ENCODE measurements at regions not wholly inside any gene's neighbourhood (a gene's known extent, or its start where the extent isn't known, plus 50 kb on each side); places are given as distances from the start of the nearest gene placed in this dataset.

- Histone ChIP-seq H3K4me3 (ENCODE audit: insufficient read depth, low read depth, low read length) (no peak overlapping the region), H3K36me3 (replicated peaks; ENCODE audit: control insufficient read depth, insufficient read depth, low read length) (no peaks in the 10 kb centered on the region), H3K27me3 (ENCODE audit: control insufficient read depth, insufficient read depth, low read length) (no peaks in the 10 kb centered on the region)
- DNase-seq = no peak
Observed at GRCh38 chr13:40193286-40194223, 472.9 kb downstream of the FOXO1 start.

DNA sequence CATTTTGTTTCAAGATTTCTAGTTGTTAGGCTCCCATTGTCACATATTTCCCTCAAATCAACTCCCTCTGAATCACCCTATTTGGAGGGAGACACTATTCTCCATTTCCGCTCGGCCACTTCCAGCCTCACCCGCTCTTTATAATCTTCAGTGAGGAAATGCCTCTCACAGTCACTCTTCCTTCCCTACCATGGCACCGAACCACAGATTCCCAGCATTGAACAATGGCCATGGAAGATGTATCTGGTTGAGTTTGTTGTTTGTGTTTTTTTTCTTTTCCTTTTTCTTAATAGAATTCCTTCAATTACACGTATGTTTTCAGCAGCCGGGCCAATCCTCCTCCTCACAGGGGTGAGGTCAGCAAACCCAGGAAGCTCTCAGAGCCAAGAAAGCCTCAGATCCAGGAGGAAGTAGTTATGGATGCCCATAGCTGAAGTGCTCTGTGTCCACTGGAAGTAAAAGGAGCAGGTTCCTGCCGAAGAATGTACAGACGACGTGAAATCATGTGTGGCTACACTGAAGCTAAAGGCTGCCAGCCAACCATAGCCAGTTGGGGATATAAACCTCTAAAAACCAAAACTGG is 472.1 kb downstream of the FOXO1 start:
- Histone ChIP-seq H3K4me3 (ENCODE audit: insufficient read depth, low read depth, low read length) (no peak overlapping the region), H3K36me3 (replicated peaks; ENCODE audit: control insufficient read depth, insufficient read depth, low read length) (no peaks in the 10 kb centered on the region), H3K27me3 (ENCODE audit: control insufficient read depth, insufficient read depth, low read length) (no peaks in the 10 kb centered on the region)
- DNase-seq = no peak

- DNase-seq = no peak
- Histone ChIP-seq H3K27me3 (ENCODE audit: control insufficient read depth, insufficient read depth, low read length) (no peaks in the 10 kb centered on the region), H3K36me3 (replicated peaks; ENCODE audit: control insufficient read depth, insufficient read depth, low read length) (no peaks in the 10 kb centered on the region), H3K4me3 (ENCODE audit: insufficient read depth, low read depth, low read length) (no peak overlapping the region)
Observed at GRCh38 chr13:40197049-40197448, 469.4 kb downstream of the FOXO1 start.

DNA sequence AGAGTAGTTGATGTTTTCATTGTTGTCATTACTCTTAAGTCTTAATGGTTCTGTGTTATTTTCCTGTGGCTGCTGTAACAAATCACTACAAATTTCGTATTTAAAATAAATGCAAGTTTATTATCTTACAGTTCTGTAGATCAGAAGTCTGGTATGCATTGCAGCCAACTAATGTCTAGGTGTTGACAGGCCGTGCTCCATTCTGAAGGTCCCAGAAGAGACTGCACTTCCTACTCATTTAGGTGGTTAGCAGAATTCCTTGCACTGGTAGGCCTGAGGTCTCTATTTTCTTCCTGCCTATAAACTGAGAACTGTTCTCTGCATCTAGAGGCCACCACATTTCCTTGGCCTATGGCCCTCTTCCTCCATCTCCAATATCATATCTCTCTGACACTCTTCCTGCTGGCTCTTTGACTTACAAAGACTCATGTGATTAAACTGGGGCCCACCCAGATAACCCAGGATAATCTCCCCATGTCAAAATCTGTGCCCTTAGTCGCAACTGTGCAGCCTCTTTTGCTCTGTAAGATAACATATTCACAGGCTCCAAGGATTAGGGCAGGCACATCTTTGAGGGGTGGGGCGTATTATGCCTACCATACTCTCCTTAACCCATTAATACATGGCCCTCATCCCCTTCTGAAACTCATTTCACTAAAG is 468.4 kb downstream of the FOXO1 start:
- DNase-seq = no peak
- no peaks in the 10 kb centered on the region for H3K36me3 ChIP-seq (replicated peaks; ENCODE audit: control insufficient read depth, insufficient read depth, low read length)
- no peaks in the 10 kb centered on the region for H3K27me3 ChIP-seq (ENCODE audit: control insufficient read depth, insufficient read depth, low read length)
- H3K4me3 ChIP-seq (ENCODE audit: insufficient read depth, low read depth, low read length) = no peak overlapping the region

GRCh38 chr13:40200273-40200978 is 466.0 kb downstream of the FOXO1 start:
- H3K27me3 ChIP-seq (ENCODE audit: control insufficient read depth, insufficient read depth, low read length) = no peaks in the 10 kb centered on the region
- no peak for DNase-seq
- H3K36me3 ChIP-seq (replicated peaks; ENCODE audit: control insufficient read depth, insufficient read depth, low read length) = no peaks in the 10 kb centered on the region
- no peak overlapping the region for H3K4me3 ChIP-seq (ENCODE audit: insufficient read depth, low read depth, low read length)

DNA sequence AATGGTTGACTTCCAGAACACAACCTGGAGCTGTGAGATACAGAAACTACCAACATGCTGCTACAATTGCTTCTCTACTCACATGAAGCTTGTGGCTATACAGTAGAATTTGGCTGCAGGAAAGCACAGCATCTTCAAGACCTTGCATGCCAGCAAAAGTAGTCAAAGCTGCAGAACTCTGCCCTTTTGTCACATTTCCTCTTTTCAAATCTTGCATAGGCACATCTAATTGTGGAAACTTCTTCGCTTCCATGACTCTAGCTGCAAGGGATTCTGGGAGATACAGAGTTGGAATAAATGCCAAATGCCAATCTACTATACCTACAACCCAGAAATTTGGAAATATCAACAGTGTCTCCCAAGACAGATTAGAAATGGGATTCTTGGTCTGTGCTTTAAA is 462.2 kb downstream of the FOXO1 start:
- H3K36me3 ChIP-seq (replicated peaks; ENCODE audit: control insufficient read depth, insufficient read depth, low read length) = no peaks in the 10 kb centered on the region
- no peaks in the 10 kb centered on the region for H3K27me3 ChIP-seq (ENCODE audit: control insufficient read depth, insufficient read depth, low read length)
- no peak overlapping the region for H3K4me3 ChIP-seq (ENCODE audit: insufficient read depth, low read depth, low read length)
- DNase-seq = no peak

GRCh38 chr13:40205771-40206240 is 460.6 kb downstream of the FOXO1 start:
- no peak overlapping the region for H3K4me3 ChIP-seq (ENCODE audit: insufficient read depth, low read depth, low read length)
- H3K27me3 ChIP-seq (ENCODE audit: control insufficient read depth, insufficient read depth, low read length) = no peaks in the 10 kb centered on the region
- DNase-seq = no peak
- no peaks in the 10 kb centered on the region for H3K36me3 ChIP-seq (replicated peaks; ENCODE audit: control insufficient read depth, insufficient read depth, low read length)

GRCh38 chr13:40206241-40207000 is 460.0 kb downstream of the FOXO1 start:
- DNase-seq = no peak
- Histone ChIP-seq H3K4me3 (ENCODE audit: insufficient read depth, low read depth, low read length) (no peak overlapping the region), H3K36me3 (replicated peaks; ENCODE audit: control insufficient read depth, insufficient read depth, low read length) (no peaks in the 10 kb centered on the region), H3K27me3 (ENCODE audit: control insufficient read depth, insufficient read depth, low read length) (no peaks in the 10 kb centered on the region)

GRCh38 chr13:40207001-40207478 is 459.4 kb downstream of the FOXO1 start:
- H3K4me3 ChIP-seq (ENCODE audit: insufficient read depth, low read depth, low read length) = no peak overlapping the region
- no peak for DNase-seq

GRCh38 chr13:40208517-40208916 is 457.9 kb downstream of the FOXO1 start:
- DNase-seq = no peak
- H3K4me3 ChIP-seq (ENCODE audit: insufficient read depth, low read depth, low read length) = no peak overlapping the region
- no peaks in the 10 kb centered on the region for H3K36me3 ChIP-seq (replicated peaks; ENCODE audit: control insufficient read depth, insufficient read depth, low read length)
- no peaks in the 10 kb centered on the region for H3K27me3 ChIP-seq (ENCODE audit: control insufficient read depth, insufficient read depth, low read length)

More at GRCh38 chr13:40207001-40207478, 459.4 kb downstream of the FOXO1 start:
- Histone ChIP-seq H3K36me3 (replicated peaks; ENCODE audit: control insufficient read depth, insufficient read depth, low read length) (no peaks in the 10 kb centered on the region), H3K27me3 (ENCODE audit: control insufficient read depth, insufficient read depth, low read length) (no peaks in the 10 kb centered on the region)

GRCh38 chr13:40210865-40211585 is 455.4 kb downstream of the FOXO1 start:
- Histone ChIP-seq H3K4me3 (ENCODE audit: insufficient read depth, low read depth, low read length) (no peak overlapping the region), H3K36me3 (replicated peaks; ENCODE audit: control insufficient read depth, insufficient read depth, low read length) (no peaks in the 10 kb centered on the region), H3K27me3 (ENCODE audit: control insufficient read depth, insufficient read depth, low read length) (no peaks in the 10 kb centered on the region)
- no peak for DNase-seq

DNA sequence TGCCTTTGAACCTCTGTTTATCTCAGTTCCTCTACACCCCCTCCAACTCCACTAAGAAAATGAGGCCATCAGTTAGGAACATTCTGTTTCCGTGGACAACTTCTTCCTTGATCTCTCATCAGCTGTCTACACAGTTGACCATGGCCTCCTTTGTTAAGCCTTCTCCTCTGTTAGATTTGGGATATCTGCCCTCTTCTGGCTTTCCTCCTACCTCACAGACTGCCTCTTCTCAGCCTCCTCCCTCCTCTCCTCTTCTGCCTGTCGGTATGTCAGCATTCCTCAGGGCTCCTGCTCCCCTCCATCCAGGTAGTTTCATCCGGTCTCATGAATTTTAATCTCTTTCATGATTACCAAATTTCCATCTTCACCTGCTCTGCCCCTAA is 454.9 kb downstream of the FOXO1 start:
- Histone ChIP-seq H3K27me3 (ENCODE audit: control insufficient read depth, insufficient read depth, low read length) (no peaks in the 10 kb centered on the region), H3K36me3 (replicated peaks; ENCODE audit: control insufficient read depth, insufficient read depth, low read length) (no peaks in the 10 kb centered on the region), H3K4me3 (ENCODE audit: insufficient read depth, low read depth, low read length) (no peak overlapping the region)
- DNase-seq = no peak

- no peaks in the 10 kb centered on the region for H3K36me3 ChIP-seq (replicated peaks; ENCODE audit: control insufficient read depth, insufficient read depth, low read length)
- DNase-seq = no peak
- H3K27me3 ChIP-seq (ENCODE audit: control insufficient read depth, insufficient read depth, low read length) = no peaks in the 10 kb centered on the region
- H3K4me3 ChIP-seq (ENCODE audit: insufficient read depth, low read depth, low read length) = no peak overlapping the region
Observed at GRCh38 chr13:40213779-40214178, 452.7 kb downstream of the FOXO1 start.
